Type B pancreatic cell (in vitro differentiated cells): ENCODE measurements at regions not wholly inside any gene's neighbourhood (a gene's known extent, or its start where the extent isn't known, plus 50 kb on each side); places are given as distances from the start of the nearest gene placed in this dataset.

Experiments
- DNase-seq: peaks from one replicate; pipeline ENCODE4 v3.0.0; 2021; ENCODE audit warnings: mixed read lengths; ENCODE audit not compliant: unreplicated experiment; ENCODE audit errors: extremely low spot score
- H3K27ac Mint-ChIP-seq: 2 replicates; pipeline ENCODE4 v1.8.0; 2021; ENCODE audit warnings: mild to moderate bottlenecking, mixed read lengths
- H3K27me3 Mint-ChIP-seq: 2 replicates; pipeline ENCODE4 v1.8.0; 2021; ENCODE audit warnings: mixed read lengths
- H3K36me3 Mint-ChIP-seq: 2 replicates; pipeline ENCODE4 v1.8.0; 2021; ENCODE audit warnings: mixed read lengths
- H3K4me1 Mint-ChIP-seq: one replicate; pipeline ENCODE4 v1.8.0; 2021; ENCODE audit warnings: mixed read lengths; ENCODE audit not compliant: unreplicated experiment
- H3K4me3 Mint-ChIP-seq: 2 replicates; pipeline ENCODE4 v1.8.0; 2021; ENCODE audit warnings: mild to moderate bottlenecking, mixed read lengths
- H3K9me3 Mint-ChIP-seq: 2 replicates; pipeline ENCODE4 v1.8.0; 2021; ENCODE audit warnings: mixed read lengths
- CTCF ChIP-seq: fragments of 200-600 bp; sonication (generic); conservative IDR thresholded peaks from 2 replicates; pipeline ENCODE4 v1.5.0; 2021; ENCODE audit warnings: antibody characterized with exemption, mild to moderate bottlenecking

GRCh38 chr2:9763356-9764152 is 79.7 kb upstream of the TAF1B start:
- DNase-seq = no peak

GRCh38 chr2:9764153-9764778 is 79.0 kb upstream of the TAF1B start:
- TF ChIP-seq CTCF = no peak
- Mint-ChIP-seq H3K27ac (no peak overlapping the region), H3K36me3 (no peaks in the 10 kb centered on the region), H3K9me3 (no peaks in the 10 kb centered on the region), H3K4me1 (peaks cover 45% of the 10 kb centered on the region), H3K4me3 (no peak overlapping the region), H3K27me3 (peaks cover 6% of the 10 kb centered on the region)
- DNase-seq = no peak

More at GRCh38 chr2:9763356-9764152, 79.7 kb upstream of the TAF1B start:
- Mint-ChIP-seq H3K36me3 (no peaks in the 10 kb centered on the region), H3K27me3 (peaks cover 11% of the 10 kb centered on the region), H3K27ac (no peak overlapping the region), H3K9me3 (no peaks in the 10 kb centered on the region), H3K4me3 (no peak overlapping the region), H3K4me1 (peaks cover 47% of the 10 kb centered on the region)
- no peak for TF ChIP-seq CTCF

GRCh38 chr2:9765611-9766531 is 77.4 kb upstream of the TAF1B start:
- no peak for TF ChIP-seq CTCF
- Mint-ChIP-seq H3K27ac (peak overlapping the region; percentile 56), H3K4me1 (peaks cover 46% of the 10 kb centered on the region), H3K36me3 (no peaks in the 10 kb centered on the region), H3K27me3 (no peaks in the 10 kb centered on the region), H3K4me3 (no peak overlapping the region), H3K9me3 (no peaks in the 10 kb centered on the region)
- no peak for DNase-seq

DNA sequence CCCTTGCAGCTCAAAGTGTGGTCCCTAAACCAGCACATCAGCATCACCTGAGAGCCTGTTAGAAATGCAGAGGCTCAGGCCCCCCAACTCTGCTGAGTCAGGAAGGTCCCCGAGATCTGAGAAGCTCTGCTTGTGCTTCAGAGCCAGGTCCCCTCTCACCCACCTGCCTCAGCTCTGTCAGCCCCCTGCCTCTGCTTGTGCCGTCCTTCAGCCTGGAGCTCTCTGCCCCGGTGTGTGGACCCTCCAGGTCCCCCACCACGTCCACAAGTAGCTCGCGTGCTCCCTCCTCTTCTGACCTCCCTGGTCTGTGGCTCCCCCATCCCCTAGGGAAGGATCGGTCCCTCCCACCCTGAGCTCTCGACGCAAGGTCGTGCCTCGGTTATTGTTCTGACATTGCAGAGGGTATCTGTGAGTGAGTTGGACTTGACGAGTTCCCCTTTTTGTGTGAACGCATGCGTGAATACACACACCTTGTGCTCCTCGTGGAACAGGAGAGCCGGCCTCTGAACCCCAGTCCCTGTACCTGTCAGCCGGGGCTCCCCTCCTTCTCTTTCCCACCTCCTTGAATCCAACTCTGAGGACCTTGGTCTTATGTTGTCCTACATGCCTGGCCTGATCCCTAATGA is 75.5 kb upstream of the TAF1B start:
- Mint-ChIP-seq H3K9me3 (no peaks in the 10 kb centered on the region), H3K36me3 (no peaks in the 10 kb centered on the region), H3K27ac (peak overlapping the region; percentile 65), H3K27me3 (no peaks in the 10 kb centered on the region), H3K4me3 (no peak overlapping the region), H3K4me1 (peaks cover 51% of the 10 kb centered on the region)
- no peak for TF ChIP-seq CTCF
- DNase-seq = no peak

- Mint-ChIP-seq H3K4me1 (peaks cover 56% of the 10 kb centered on the region), H3K27me3 (no peaks in the 10 kb centered on the region), H3K4me3 (peak overlapping the region; percentile 63), H3K27ac (peak overlapping the region; percentile 65), H3K9me3 (no peaks in the 10 kb centered on the region), H3K36me3 (no peaks in the 10 kb centered on the region)
- peak; percentile 69 for TF ChIP-seq CTCF
- DNase-seq = no peak
Observed at GRCh38 chr2:9768388-9768787, 74.9 kb upstream of the TAF1B start.
